Spinal cord (tissue), 9 donors: ENCODE measurements at regions not wholly inside any gene's neighbourhood (a gene's known extent, or its start where the extent isn't known, plus 50 kb on each side); places are given as distances from the start of the nearest gene placed in this dataset.
"Not testable (repeated sequence)": the region's sequence is repeated elsewhere in the genome, so short reads cannot be mapped to it uniquely, and the experiment has no call there.

Experiments
- DNase-seq, 6 donors: peaks; one replicate each; pipeline versions ENCODE4 v3.0.0 to v3.0.0-alpha.2; 2013 to 2015; ENCODE audit warnings: low spot score in 6 of 6, low read depth in 4 of 6
- H3K27ac ChIP-seq: one replicate; pipeline ENCODE4 v1.5.1; 2013; ENCODE audit warnings: low read depth, low read length, control low read depth
- H3K27me3 ChIP-seq: one replicate; pipeline ENCODE4 v1.6.1; 2013; ENCODE audit warnings: low read length; ENCODE audit not compliant: control insufficient read depth, insufficient read depth
- H3K36me3 ChIP-seq: one replicate; pipeline ENCODE4 v1.6.1; 2013; ENCODE audit warnings: low read length; ENCODE audit not compliant: control insufficient read depth, insufficient read depth
- H3K4me1 ChIP-seq: one replicate; pipeline ENCODE4 v1.6.1; 2013; ENCODE audit warnings: low read length; ENCODE audit not compliant: control insufficient read depth, insufficient read depth
- H3K4me3 ChIP-seq: one replicate; pipeline ENCODE4 v1.5.1; 2013; ENCODE audit warnings: low read depth, low read length, control low read depth
- H3K9me3 ChIP-seq: one replicate; pipeline ENCODE4 v1.6.1; 2013; ENCODE audit warnings: low read length; ENCODE audit not compliant: control insufficient read depth, insufficient read depth
- WGBS: methylation state at CpG from one replicate; pipeline ENCODE4 v1.1.5; 2013; ENCODE audit warnings: missing lambda C conversion rate; ENCODE audit not compliant: insufficient coverage; 5-methylcytosine and 5-hydroxymethylcytosine counted together
- donor health status: healthy.

DNA sequence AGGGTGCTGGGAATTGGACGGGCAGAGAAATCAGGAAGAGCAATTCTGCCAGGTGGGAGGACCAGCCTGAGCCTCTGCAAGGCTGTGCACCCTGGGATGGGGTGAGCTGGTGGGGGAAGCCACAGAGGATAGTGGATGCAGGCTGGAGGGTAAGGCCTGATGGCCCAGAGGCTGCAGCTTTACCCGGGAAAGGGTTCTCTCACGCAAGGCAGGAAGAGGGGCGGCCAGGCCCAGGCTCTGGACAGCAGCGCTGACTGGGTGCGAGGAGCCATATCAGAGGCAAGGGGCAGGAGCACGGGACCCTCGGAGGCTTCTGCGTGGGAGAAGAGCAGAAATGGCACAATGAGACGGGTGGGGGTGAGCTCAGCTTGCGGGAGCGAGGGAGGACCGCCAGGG, 104.6 kb downstream of the SOX1 start:
- peaks cover 26% of the 10 kb centered on the region for H3K4me1 ChIP-seq
- WGBS, result 82% methylated on average over 13 of the region's 13 CpGs
- H3K27me3 ChIP-seq, result peaks cover 2% of the 10 kb centered on the region

DNA sequence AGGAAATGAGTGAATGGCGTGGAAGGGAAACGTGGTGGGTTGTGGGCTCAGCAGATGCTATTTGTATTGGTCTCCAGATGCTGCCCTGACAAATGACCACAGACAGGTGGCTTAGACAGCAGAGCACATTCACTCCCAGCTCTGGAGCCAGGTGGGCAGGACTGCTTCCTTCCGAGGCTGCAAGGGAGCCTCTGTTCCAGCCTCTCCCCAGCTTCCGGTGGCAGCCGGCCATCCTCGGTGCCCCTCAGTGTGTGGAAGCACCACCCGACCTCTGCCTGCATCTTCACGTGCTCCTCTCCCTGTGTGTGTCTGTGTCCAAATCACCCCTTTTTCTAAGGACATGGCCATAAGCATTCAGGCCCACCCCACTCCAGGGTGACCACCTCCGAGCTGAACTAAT, 105.1 kb downstream of the SOX1 start:
- Histone ChIP-seq H3K27ac (no peak overlapping the region), H3K9me3 (peaks cover 4% of the 10 kb centered on the region), H3K4me3 (no peak overlapping the region), H3K27me3 (peaks cover 2% of the 10 kb centered on the region), H3K36me3 (no peaks in the 10 kb centered on the region), H3K4me1 (peaks cover 31% of the 10 kb centered on the region)
- WGBS, result 59% methylated on average over 8 of the region's 9 CpGs
- peak in 1 of 6 donors; percentile 12 for DNase-seq

More for the DNA sequence above, 104.6 kb downstream of the SOX1 start:
- no peak overlapping the region for H3K4me3 ChIP-seq
- H3K9me3 ChIP-seq, result peaks cover 4% of the 10 kb centered on the region
- no peak overlapping the region for H3K27ac ChIP-seq
- DNase-seq, result no peak
- no peaks in the 10 kb centered on the region for H3K36me3 ChIP-seq

DNA sequence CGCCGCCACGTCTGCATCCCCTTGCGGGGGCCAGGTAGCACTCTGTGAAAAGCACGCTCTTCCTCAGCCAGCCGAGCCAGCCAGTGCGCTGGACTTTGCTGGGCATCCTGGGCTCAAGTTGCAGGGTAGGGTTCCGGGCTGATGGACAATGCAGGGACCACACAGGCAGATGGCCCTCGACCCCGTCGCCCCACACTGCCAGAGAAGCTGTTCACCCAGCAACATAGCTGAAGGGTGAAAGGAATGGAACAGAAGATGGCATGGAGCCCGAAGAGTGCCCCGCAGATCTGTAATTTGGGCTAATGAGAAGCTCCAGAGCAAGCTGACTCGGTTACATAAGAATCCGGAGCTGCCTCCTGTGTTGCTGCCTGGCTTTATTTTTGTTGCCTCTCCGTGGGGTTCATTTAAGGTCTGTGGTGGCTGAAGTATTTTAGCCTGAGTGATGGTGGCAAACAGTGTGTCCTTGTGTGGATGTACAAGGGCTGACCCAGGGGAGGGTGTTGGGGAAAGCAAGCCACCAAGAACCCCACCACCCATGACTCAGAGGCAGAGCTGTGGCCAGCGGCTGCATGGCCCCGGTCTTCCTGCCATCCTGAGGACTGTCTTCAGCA, 105.8 kb downstream of the SOX1 start:
- H3K36me3 ChIP-seq, result no peaks in the 10 kb centered on the region
- H3K4me3 ChIP-seq, result no peak overlapping the region
- 44% methylated on average over 13 of the region's 18 CpGs for WGBS
- H3K27me3 ChIP-seq, result peaks cover 2% of the 10 kb centered on the region
- peaks cover 4% of the 10 kb centered on the region for H3K9me3 ChIP-seq
- peaks cover 38% of the 10 kb centered on the region for H3K4me1 ChIP-seq
- H3K27ac ChIP-seq, result no peak overlapping the region
- peak in 3 of 6 donors; percentile 40 to 78 (median 65) for DNase-seq

DNA sequence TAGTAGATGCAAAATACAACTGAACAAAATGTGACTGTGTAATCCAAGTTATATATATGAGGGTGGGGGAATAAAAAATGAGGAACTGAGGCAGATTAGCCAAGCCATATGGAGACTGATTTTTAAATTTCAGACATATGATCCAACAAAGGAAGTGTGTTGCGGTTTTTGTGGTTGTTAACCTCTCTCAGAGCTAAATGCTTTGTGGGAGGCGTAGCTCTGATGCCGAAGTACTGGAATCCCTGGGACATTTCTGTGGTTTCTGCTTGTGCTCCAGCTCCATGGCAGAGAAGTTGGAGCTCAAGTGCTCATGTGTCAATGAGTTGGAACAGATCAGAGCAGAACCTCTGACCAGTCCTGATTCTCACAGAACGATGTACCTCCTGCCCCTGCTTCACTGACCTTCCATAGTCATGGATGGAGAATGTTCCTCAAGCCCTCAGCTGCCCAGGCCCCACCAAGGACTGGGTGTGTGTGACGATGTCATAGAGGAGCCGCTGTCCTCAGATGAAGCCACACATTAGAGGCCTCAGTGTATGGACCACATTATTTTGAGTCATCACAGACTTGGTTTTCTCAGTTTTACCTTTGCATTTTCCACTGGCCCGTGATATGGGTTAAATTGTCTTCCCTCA, 107.6 kb downstream of the SOX1 start:
- WGBS, result 100% methylated on average over 4 of the region's 7 CpGs
- Histone ChIP-seq H3K4me3 (no peak overlapping the region), H3K36me3 (no peaks in the 10 kb centered on the region), H3K27ac (no peak overlapping the region), H3K27me3 (peaks cover 2% of the 10 kb centered on the region), H3K4me1 (peaks cover 41% of the 10 kb centered on the region), H3K9me3 (peaks cover 4% of the 10 kb centered on the region)
- DNase-seq, result no peak

DNA sequence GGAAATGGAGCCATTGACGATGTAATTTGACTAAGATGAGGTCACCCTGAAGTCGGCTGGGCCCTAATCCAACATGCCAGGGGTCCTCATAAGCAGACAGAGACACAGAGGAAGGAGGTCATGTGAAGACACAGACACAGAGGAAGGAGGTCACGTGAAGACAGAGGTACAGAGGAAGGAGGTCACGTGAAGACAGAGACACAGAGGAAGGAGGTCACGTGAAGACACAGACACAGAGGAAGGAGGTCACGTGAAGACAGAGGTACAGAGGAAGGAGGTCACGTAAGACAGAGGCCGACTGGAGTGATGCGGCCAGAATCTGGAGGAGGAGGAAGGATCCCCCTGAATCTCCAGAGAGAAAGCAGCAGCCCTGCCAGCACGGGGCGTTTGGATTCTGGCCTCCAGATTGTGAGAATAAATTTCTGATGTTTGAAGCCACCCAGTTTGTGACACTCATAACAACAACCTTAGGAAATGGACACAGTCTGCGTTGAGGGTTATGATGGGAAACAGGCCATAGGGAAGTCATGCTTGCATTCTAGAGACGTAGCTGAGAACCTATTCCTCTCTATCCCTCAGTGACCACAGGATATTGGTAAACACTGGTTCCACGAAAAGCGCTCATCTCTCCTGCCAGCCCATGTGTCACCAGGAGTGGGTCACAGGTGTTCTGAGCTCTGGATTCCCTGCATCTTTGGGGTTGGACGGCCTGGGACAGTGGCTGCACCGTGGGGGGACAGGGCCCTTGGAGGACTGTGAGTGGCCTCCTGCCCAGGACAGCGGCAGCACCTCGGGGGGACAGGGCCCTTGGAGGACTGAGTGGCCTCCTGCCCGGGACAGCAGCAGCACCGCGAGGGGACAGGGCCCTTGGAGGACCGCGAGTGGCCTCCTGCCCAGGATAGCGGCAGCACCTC, 108.5 kb downstream of the SOX1 start:
- DNase-seq, result no peak
- no peaks in the 10 kb centered on the region for H3K36me3 ChIP-seq

DNA sequence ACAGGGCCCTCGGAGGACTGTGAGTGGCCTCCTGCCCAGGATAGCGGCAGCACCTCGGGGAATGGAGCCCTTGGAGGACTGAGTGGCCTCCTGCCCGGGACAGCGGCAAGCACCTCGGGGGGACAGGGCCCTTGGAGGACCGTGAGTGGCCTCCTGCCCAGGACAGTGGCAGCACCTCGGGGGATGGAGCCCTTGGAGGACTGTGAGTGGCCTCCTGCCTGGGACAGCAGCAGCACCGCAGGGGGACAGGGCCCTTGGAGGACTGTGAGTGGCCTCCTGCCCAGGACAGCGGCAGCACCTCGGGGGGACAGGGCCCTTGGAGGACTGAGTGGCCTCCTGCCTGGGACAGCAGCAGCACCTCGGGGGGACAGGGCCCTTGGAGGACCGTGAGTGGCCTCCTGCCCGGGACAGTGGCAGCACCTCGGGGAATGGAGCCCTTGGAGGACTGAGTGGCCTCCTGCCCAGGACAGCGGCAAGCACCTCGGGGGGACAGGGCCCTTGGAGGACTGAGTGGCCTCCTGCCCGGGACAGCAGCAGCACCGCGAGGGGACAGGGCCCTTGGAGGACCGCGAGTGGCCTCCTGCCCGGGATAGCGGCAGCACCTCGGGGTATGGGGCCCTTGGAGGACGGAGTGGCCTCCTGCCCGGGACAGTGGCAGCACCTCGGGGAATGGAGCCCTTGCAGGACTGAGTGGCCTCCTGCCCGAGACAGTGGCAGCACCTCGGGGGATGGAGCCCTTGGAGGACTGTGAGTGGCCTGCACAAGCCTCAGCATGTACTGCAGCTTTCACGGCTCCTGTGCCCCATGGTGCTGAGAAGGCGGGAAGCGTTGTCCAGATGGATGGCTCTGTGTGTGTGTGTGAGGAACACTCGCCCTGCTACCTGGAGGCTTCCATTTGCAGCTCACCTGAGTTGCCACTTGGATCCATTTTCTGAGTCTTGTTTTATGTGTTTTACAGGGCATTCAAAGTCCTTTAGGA, 109.5 kb downstream of the SOX1 start:
- H3K27ac ChIP-seq, H3K27me3 ChIP-seq, H3K9me3 ChIP-seq, H3K4me3 ChIP-seq, H3K36me3 ChIP-seq, DNase-seq: not testable (repeated sequence)
- peaks cover 40% of the 10 kb centered on the region for H3K4me1 ChIP-seq
- WGBS, result 90% methylated on average over 34 of the region's 34 CpGs

More for the DNA sequence above, 108.5 kb downstream of the SOX1 start:
- WGBS, result 93% methylated on average over 20 of the region's 25 CpGs
- H3K4me3 ChIP-seq, result no peak overlapping the region
- no peak overlapping the region for H3K27ac ChIP-seq
- peaks cover 2% of the 10 kb centered on the region for H3K27me3 ChIP-seq
- peaks cover 4% of the 10 kb centered on the region for H3K9me3 ChIP-seq
- H3K4me1 ChIP-seq, result peaks cover 38% of the 10 kb centered on the region

DNA sequence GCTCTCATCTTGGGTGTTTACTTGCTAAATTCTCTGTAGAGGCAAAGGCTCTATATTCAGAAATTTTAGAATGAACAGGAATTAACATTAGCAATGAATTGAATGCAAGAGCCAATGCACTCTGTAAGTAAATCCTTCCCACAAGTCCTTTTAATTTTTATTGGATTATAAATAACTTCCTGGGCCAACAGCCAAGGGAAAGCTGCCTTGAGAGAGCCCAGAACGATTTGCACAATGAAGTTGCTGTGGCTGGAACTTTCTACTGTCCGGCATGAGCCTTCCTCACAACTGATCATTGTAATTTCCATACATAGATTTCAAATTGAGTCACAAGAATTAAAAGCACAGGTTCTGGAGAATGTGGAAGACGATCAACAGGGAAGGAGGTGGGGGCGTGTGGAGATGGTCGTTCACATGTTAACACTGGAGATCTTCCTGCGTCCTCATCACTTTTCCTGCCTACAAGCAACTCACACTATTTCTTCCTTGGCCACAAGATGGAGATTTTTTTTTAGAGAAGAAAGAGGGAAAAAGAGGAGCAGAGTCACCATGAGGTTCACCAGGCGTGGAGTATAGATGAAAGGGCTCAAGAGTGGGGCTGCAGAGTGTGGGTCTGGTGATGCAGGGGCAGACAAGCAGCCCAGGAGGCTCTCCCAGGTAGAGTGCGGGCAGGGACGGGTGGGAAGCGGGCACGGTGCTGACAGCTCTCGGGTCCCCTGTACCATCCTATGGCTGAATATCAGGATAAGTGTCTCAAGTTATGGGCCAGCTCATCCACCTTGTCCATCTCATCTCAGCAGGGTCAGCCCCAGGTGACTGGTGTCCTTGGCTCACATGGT, 110.7 kb downstream of the SOX1 start:
- H3K4me3 ChIP-seq, result no peak overlapping the region
- H3K27me3 ChIP-seq, result peaks cover 3% of the 10 kb centered on the region
- no peaks in the 10 kb centered on the region for H3K36me3 ChIP-seq
- 73% methylated on average over 5 of the region's 12 CpGs for WGBS
- H3K27ac ChIP-seq, result no peak overlapping the region
- peak in 3 of 6 donors; percentile 32 to 83 (median 60) for DNase-seq
- peaks cover 29% of the 10 kb centered on the region for H3K4me1 ChIP-seq
- peaks cover 4% of the 10 kb centered on the region for H3K9me3 ChIP-seq

DNA sequence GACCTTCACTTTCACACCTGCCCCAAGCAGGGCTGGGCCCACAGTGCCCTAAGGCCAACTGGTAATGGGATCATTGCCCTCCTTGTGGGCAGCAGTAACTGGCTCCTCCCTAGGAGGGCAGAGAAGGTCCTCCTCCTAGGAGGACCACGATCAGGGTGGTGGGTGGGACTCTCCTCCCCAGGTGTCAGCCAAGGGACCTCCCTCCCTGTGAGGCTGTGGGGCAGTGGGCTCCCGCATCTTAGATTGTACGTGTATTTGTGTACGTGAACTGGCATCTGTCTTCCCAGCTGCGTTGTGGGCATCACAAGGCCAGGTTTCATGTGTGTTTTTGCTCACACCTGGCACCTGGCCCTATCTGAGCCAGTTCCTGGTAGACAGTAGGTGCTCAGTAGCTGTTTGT, 111.8 kb downstream of the SOX1 start:
- no peak for DNase-seq
- Histone ChIP-seq H3K27ac (no peak overlapping the region), H3K4me3 (no peak overlapping the region), H3K36me3 (no peaks in the 10 kb centered on the region), H3K27me3 (peaks cover 3% of the 10 kb centered on the region), H3K4me1 (peaks cover 27% of the 10 kb centered on the region), H3K9me3 (peaks cover 4% of the 10 kb centered on the region)
- 97% methylated on average over 5 of the region's 5 CpGs for WGBS
